CD8-positive, alpha-beta memory T cell (primary cell): ENCODE measurements at regions not wholly inside any gene's neighbourhood (a gene's known extent, or its start where the extent isn't known, plus 50 kb on each side); places are given as distances from the start of the nearest gene placed in this dataset.

ENCODE experiments used
- CTCF ChIA-PET: fragments of 350-600 bp; sonication (Branson Sonifier 250); formaldehyde crosslinking; loops from one replicate; lab custom pipeline; 2021; ENCODE audit warnings: antibody characterized with exemption; lab: Charles Lee
- POLR2A ChIA-PET: fragments of 350-600 bp; sonication (Branson Sonifier 250); formaldehyde crosslinking; loops from one replicate; lab custom pipeline; 2021; ENCODE audit warnings: antibody characterized with exemption; lab: Charles Lee
- DNase-seq, 5 donors: peaks; one replicate each; pipeline versions ENCODE4 v3.0.0 to v3.0.0-alpha.2; 2020 to 2022; ENCODE audit warnings: mixed read lengths in 1 of 5
- H3K27ac ChIP-seq: one replicate; pipeline ENCODE4 v1.7.0; 2013; ENCODE audit warnings: low read depth, mild to moderate bottlenecking, low read length, moderate library complexity
- H3K27me3 ChIP-seq: 2 replicates; pipeline ENCODE4 v1.7.0; 2013; ENCODE audit warnings: low read length, mild to moderate bottlenecking; ENCODE audit not compliant: insufficient read depth, poor library complexity, severe bottlenecking
- H3K36me3 ChIP-seq: 2 replicates; pipeline ENCODE4 v1.7.0; 2013; ENCODE audit warnings: mild to moderate bottlenecking, low read length, moderate library complexity; ENCODE audit not compliant: insufficient read depth
- H3K4me1 ChIP-seq: 2 replicates; pipeline ENCODE4 v1.7.0; 2013; ENCODE audit warnings: mild to moderate bottlenecking, low read length, moderate library complexity; ENCODE audit not compliant: insufficient read depth
- H3K4me3 ChIP-seq: 2 replicates; pipeline ENCODE4 v1.7.0; 2013; ENCODE audit warnings: mild to moderate bottlenecking, low read length
- H3K9me3 ChIP-seq: 2 replicates; pipeline ENCODE4 v1.7.0; 2013; ENCODE audit warnings: mild to moderate bottlenecking, low read length
- H3K27ac Mint-ChIP-seq, 8 donors: one replicate each; pipeline ENCODE4 v1.8.0; 2020 to 2021; ENCODE audit warnings: mixed read lengths in 8 of 8, mild to moderate bottlenecking in 6 of 8, inconsistent platforms in 3 of 8, moderate library complexity in 3 of 8
- H3K27me3 Mint-ChIP-seq, 2 donors: one replicate each; pipeline ENCODE4 v1.8.0; 2020 to 2021; ENCODE audit warnings: mixed read lengths in 2 of 2, mild to moderate bottlenecking in 1 of 2, moderate library complexity in 1 of 2
- H3K36me3 Mint-ChIP-seq, 3 donors: one replicate each; pipeline ENCODE4 v1.8.0; 2020 to 2021; ENCODE audit warnings: mixed read lengths in 3 of 3, inconsistent platforms in 1 of 3, mild to moderate bottlenecking in 1 of 3
- H3K4me1 Mint-ChIP-seq, 3 donors: one replicate each; pipeline ENCODE4 v1.8.0; 2020 to 2021; ENCODE audit warnings: mixed read lengths in 3 of 3, inconsistent platforms in 1 of 3, mild to moderate bottlenecking in 1 of 3
- H3K4me3 Mint-ChIP-seq, 7 donors: one replicate each; pipeline ENCODE4 v1.8.0; 2020 to 2021; ENCODE audit warnings: mixed read lengths in 7 of 7, mild to moderate bottlenecking in 6 of 7, moderate library complexity in 4 of 7, inconsistent platforms in 2 of 7
- H3K9me3 Mint-ChIP-seq, 5 donors: one replicate each; pipeline ENCODE4 v1.8.0; 2020 to 2022; ENCODE audit warnings: mixed read lengths in 5 of 5, mild to moderate bottlenecking in 3 of 5, moderate library complexity in 2 of 5, inconsistent platforms in 1 of 5

GRCh38 chr2:217252181-217252580, 392.3 kb upstream of the TNP1 start:
- no peaks in the 10 kb centered on the region for H3K36me3 Mint-ChIP-seq
- H3K4me3 Mint-ChIP-seq, result no peak overlapping the region
- ChIA-PET POLR2A (no interaction called here), CTCF (no interaction called here)
- Histone ChIP-seq H3K36me3 (no peaks in the 10 kb centered on the region), H3K27ac (no peak overlapping the region), H3K4me1 (no peaks in the 10 kb centered on the region), H3K27me3 (no peaks in the 10 kb centered on the region), H3K9me3 (no peaks in the 10 kb centered on the region), H3K4me3 (no peak overlapping the region)
- no peak overlapping the region for H3K27ac Mint-ChIP-seq
- peaks cover 8 to 10% of the 10 kb centered on the region in 2 donors for H3K27me3 Mint-ChIP-seq
- H3K9me3 Mint-ChIP-seq, result peaks cover 0 to 2% (median 0%) of the 10 kb centered on the region in 5 donors
- no peak for DNase-seq
- no peaks in the 10 kb centered on the region for H3K4me1 Mint-ChIP-seq

GRCh38 chr2:217250013-217250524, 390.2 kb upstream of the TNP1 start:
- no peak overlapping the region for H3K27ac ChIP-seq
- no peaks in the 10 kb centered on the region for H3K36me3 Mint-ChIP-seq
- no peak overlapping the region for H3K4me3 Mint-ChIP-seq
- ChIA-PET POLR2A (no interaction called here), CTCF (no interaction called here)
- no peaks in the 10 kb centered on the region for H3K36me3 ChIP-seq
- H3K9me3 ChIP-seq, result no peaks in the 10 kb centered on the region
- H3K4me1 ChIP-seq, result no peaks in the 10 kb centered on the region
- peaks cover 0 to 2% (median 0%) of the 10 kb centered on the region in 5 donors for H3K9me3 Mint-ChIP-seq
- no peak for DNase-seq
- no peak overlapping the region for H3K27ac Mint-ChIP-seq
- H3K27me3 ChIP-seq, result no peaks in the 10 kb centered on the region
- H3K4me1 Mint-ChIP-seq, result peaks cover 0 to 5% (median 4%) of the 10 kb centered on the region in 3 donors
- peaks cover 8% of the 10 kb centered on the region in 2 donors for H3K27me3 Mint-ChIP-seq
- H3K4me3 ChIP-seq, result no peak overlapping the region

DNA sequence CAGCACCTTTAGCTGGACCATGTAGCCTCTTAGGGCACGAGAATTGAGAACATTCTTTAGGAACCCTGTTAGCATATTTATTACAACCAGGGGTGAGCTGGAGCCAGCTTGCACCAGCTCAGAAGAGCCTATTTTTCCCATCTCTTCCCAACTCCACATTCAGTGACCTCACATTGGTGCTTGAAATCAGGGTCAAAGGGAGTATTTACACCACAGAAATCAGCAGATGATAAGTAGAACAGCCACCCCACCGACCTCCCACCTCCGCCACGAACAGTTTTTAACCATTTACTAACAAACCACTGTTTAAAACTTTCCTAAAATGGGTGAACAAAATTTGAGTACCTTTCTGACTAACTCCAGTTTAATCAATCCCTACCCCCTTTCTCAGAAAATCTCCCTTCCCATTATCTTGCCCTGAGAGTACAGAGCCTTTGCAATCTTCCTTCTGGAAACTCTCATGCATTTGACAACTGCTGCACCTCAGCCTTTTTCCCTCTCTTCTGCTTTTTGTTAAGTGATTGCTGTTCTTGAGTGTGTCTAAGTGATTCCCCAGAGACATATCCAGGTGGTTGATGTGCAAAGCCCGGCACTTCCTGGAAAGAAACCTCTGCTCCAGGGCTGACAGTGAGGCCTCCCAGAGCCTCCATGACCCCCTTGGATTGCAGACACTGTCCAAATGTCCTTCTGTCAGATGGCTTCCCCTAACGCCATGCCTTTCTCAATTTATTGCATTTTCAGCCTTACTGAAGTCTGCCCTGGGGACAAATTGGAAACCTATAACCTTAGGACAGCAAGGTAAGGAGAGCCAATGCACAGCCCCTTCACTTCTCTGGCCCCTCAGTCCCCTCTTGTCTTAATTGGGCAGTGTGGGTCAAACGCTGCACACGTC, 389.5 kb upstream of the TNP1 start:
- peaks cover 0 to 2% (median 0%) of the 10 kb centered on the region in 5 donors for H3K9me3 Mint-ChIP-seq
- POLR2A ChIA-PET, result no interaction called here
- CTCF ChIA-PET, result no interaction called here

DNA sequence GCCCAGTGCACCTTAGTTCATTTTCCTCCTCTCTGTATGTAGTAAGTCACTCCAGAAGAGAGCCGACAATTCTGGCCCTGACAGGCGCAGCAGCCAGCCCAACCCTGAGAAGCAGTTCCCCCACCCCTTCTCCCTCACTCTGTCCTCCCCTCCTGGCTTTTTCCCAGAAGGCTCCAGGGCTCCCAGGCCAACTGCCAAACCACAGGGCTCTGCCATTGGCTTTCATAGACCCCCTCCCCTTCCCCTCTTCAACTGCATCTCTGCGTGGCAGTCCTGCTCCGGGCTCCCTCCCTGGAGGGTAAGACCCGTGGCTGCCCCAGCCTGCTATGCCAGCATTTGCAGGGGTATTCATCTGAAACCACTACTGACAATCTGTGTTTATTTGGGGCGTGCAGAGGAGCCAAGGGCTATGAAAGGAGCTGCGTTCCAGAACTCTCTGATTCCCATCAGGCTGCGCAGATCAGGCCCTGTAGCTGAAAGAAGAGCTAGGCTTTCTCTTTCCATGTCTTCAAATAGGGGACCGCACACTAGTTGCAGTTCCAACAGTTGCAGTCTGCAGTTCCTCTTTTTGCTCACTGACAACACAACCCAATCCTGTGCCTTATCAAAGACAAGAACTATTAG, 388.6 kb upstream of the TNP1 start:
- Histone ChIP-seq H3K4me3 (no peak overlapping the region), H3K9me3 (no peaks in the 10 kb centered on the region), H3K4me1 (no peaks in the 10 kb centered on the region), H3K27me3 (no peaks in the 10 kb centered on the region), H3K27ac (no peak overlapping the region), H3K36me3 (no peaks in the 10 kb centered on the region)
- Mint-ChIP-seq H3K4me3 (no peak overlapping the region), H3K36me3 (no peaks in the 10 kb centered on the region), H3K9me3 (peaks cover 0 to under 1% (median 0%) of the 10 kb centered on the region in 5 donors), H3K27me3 (peaks cover 2 to 8% of the 10 kb centered on the region in 2 donors), H3K4me1 (peaks cover 0 to 5% (median 4%) of the 10 kb centered on the region in 3 donors), H3K27ac (no peak overlapping the region)
- ChIA-PET POLR2A (no interaction called here), CTCF (no interaction called here)
- no peak for DNase-seq

More for the DNA sequence above, 389.5 kb upstream of the TNP1 start:
- no peak overlapping the region for H3K27ac ChIP-seq
- Mint-ChIP-seq H3K4me3 (no peak overlapping the region), H3K36me3 (no peaks in the 10 kb centered on the region), H3K4me1 (peaks cover 0 to 5% (median 4%) of the 10 kb centered on the region in 3 donors), H3K27me3 (peaks cover 8% of the 10 kb centered on the region in 2 donors), H3K27ac (no peak overlapping the region)
- no peaks in the 10 kb centered on the region for H3K27me3 ChIP-seq
- H3K9me3 ChIP-seq, result no peaks in the 10 kb centered on the region
- no peaks in the 10 kb centered on the region for H3K4me1 ChIP-seq
- H3K4me3 ChIP-seq, result no peak overlapping the region
- DNase-seq, result no peak
- no peaks in the 10 kb centered on the region for H3K36me3 ChIP-seq

DNA sequence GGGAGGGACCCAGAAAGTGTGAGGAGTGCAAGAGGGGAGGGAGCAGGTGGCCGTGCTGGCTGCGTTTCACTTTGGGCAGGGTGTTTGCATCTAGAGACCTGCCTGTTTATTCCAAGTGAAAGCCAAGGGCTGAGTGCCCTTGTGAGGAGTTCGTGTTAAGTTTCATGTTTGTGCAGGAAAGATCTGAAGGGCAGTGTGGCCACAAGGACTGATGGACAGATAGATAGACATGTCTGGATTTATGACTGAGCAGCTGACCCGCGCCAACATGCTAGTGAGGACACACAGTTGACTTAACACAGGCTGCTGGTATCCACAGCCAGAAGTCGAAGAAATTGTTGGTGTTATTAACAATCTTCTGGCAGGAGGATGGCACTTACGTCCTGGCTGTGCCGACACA, 387.6 kb upstream of the TNP1 start:
- peaks cover 0 to 1% (median 0%) of the 10 kb centered on the region in 5 donors for H3K9me3 Mint-ChIP-seq
- H3K27me3 Mint-ChIP-seq, result peaks cover 0 to 7% of the 10 kb centered on the region in 2 donors
- no peak overlapping the region for H3K27ac Mint-ChIP-seq
- ChIA-PET POLR2A (no interaction called here), CTCF (no interaction called here)
- H3K4me1 Mint-ChIP-seq, result peaks cover 0 to 5% (median 4%) of the 10 kb centered on the region in 3 donors
- H3K36me3 Mint-ChIP-seq, result no peaks in the 10 kb centered on the region
- Histone ChIP-seq H3K9me3 (no peaks in the 10 kb centered on the region), H3K27me3 (no peaks in the 10 kb centered on the region), H3K36me3 (no peaks in the 10 kb centered on the region), H3K4me1 (no peaks in the 10 kb centered on the region), H3K27ac (no peak overlapping the region), H3K4me3 (no peak overlapping the region)
- no peak overlapping the region for H3K4me3 Mint-ChIP-seq
- no peak for DNase-seq

GRCh38 chr2:217246108-217246507, 386.2 kb upstream of the TNP1 start:
- DNase-seq, result no peak
- peaks cover 0 to 1% (median 0%) of the 10 kb centered on the region in 5 donors for H3K9me3 Mint-ChIP-seq
- H3K4me3 Mint-ChIP-seq, result peak overlapping the region in 2 of 7 donors; percentile 3 to 8
- Histone ChIP-seq H3K27ac (no peak overlapping the region), H3K36me3 (no peaks in the 10 kb centered on the region), H3K27me3 (no peaks in the 10 kb centered on the region), H3K4me3 (no peak overlapping the region), H3K9me3 (no peaks in the 10 kb centered on the region), H3K4me1 (no peaks in the 10 kb centered on the region)
- CTCF ChIA-PET, result no interaction called here
- POLR2A ChIA-PET, result no interaction called here
- H3K27me3 Mint-ChIP-seq, result peaks cover 0 to 5% of the 10 kb centered on the region in 2 donors
- peaks cover 0 to 5% (median 4%) of the 10 kb centered on the region in 3 donors for H3K4me1 Mint-ChIP-seq
- H3K27ac Mint-ChIP-seq, result no peak overlapping the region
- no peaks in the 10 kb centered on the region for H3K36me3 Mint-ChIP-seq

DNA sequence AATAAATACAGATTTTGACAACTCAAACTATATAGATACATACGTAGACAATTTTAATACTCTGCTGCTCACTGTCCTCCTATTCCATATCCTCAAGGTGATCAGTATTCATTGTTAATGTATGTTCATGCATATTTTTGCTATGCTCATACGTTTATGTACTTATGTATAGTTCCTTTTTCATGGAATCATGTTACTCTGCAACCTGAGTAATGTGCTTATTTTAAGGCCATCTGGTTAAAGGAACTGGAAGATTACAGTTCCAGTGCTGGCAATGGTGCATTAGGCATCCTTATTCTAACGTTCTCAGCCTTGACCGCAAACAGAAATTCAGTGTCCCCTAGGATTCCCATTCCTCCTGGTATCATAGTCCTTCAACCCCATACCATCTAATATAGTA, 385.0 kb upstream of the TNP1 start:
- Mint-ChIP-seq H3K9me3 (peaks cover 0 to 1% (median 0%) of the 10 kb centered on the region in 5 donors), H3K27me3 (peaks cover 0 to 5% of the 10 kb centered on the region in 2 donors), H3K4me1 (peaks cover 0 to 5% (median 4%) of the 10 kb centered on the region in 3 donors), H3K36me3 (no peaks in the 10 kb centered on the region), H3K4me3 (no peak overlapping the region), H3K27ac (no peak overlapping the region)
- no peak overlapping the region for H3K27ac ChIP-seq
- H3K27me3 ChIP-seq, result no peaks in the 10 kb centered on the region
- no peak overlapping the region for H3K4me3 ChIP-seq
- POLR2A ChIA-PET, result no interaction called here
- H3K9me3 ChIP-seq, result no peaks in the 10 kb centered on the region
- H3K4me1 ChIP-seq, result no peaks in the 10 kb centered on the region
- CTCF ChIA-PET, result no interaction called here
- no peak for DNase-seq
- no peaks in the 10 kb centered on the region for H3K36me3 ChIP-seq

DNA sequence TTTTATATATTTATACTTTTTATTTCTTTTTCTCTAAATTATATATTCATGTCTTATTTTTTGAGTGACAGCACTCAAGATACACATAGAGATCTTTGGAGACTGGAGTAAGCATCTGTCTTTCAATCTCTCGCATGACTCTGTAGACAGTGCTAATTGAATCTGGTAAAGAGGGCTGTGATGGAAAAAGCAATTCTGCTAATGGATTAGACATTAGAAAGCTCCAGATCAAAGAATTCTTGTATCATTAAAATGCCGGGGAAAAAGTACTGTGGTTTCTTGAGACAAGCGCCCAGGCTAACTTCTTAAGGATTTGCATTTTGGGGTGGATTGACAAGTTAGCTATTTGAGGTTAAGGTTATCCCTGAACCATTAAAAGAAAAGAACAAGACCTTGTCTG, 383.1 kb upstream of the TNP1 start:
- peaks cover 0 to 5% (median 4%) of the 10 kb centered on the region in 3 donors for H3K4me1 Mint-ChIP-seq
- peaks cover 0 to 7% of the 10 kb centered on the region in 2 donors for H3K27me3 Mint-ChIP-seq
- no peaks in the 10 kb centered on the region for H3K9me3 ChIP-seq
- no peaks in the 10 kb centered on the region for H3K27me3 ChIP-seq
- POLR2A ChIA-PET, result no interaction called here
- H3K4me3 ChIP-seq, result no peak overlapping the region
- H3K4me3 Mint-ChIP-seq, result no peak overlapping the region
- H3K4me1 ChIP-seq, result no peaks in the 10 kb centered on the region
- H3K27ac ChIP-seq, result no peak overlapping the region
- CTCF ChIA-PET, result no interaction called here
- H3K36me3 ChIP-seq, result no peaks in the 10 kb centered on the region
- H3K27ac Mint-ChIP-seq, result no peak overlapping the region
- H3K36me3 Mint-ChIP-seq, result no peaks in the 10 kb centered on the region
- no peak for DNase-seq
- H3K9me3 Mint-ChIP-seq, result peaks cover 0 to 4% (median 0%) of the 10 kb centered on the region in 5 donors
